ENCODE measurements at regions not wholly inside any gene's neighbourhood (a gene's known extent, or its start where the extent isn't known, plus 50 kb on each side); places are given as distances from the start of the nearest gene placed in this dataset.

- H3K27me3 Mint-ChIP-seq (ENCODE audit: low read depth), result peaks cover 4% of the 10 kb centered on the region
- peak overlapping the region in 1 of 3 experiments; percentile 29 for H3K27ac Mint-ChIP-seq
- no peaks in the 10 kb centered on the region for H3K36me3 Mint-ChIP-seq (ENCODE audit: low read depth)
- no peak overlapping the region for H3K4me3 Mint-ChIP-seq
- no peak for TF ChIP-seq CTCF (IDR thresholded peaks at IDR 0.05; ENCODE audit: unreplicated experiment in 3 of 3)
- peaks cover 20% of the 10 kb centered on the region for H3K4me1 Mint-ChIP-seq
- H3K9me3 Mint-ChIP-seq, result no peaks in the 10 kb centered on the region
These were observed 479.2 kb downstream of the HTR7 start for GRCh38 chr10:90378524-90379076.

- Mint-ChIP-seq H3K4me1 (peaks cover 12% of the 10 kb centered on the region), H3K36me3 (ENCODE audit: low read depth) (no peaks in the 10 kb centered on the region), H3K9me3 (no peaks in the 10 kb centered on the region), H3K4me3 (no peak overlapping the region), H3K27ac (no peak overlapping the region), H3K27me3 (ENCODE audit: low read depth) (peaks cover 4% of the 10 kb centered on the region)
- TF ChIP-seq CTCF (IDR thresholded peaks at IDR 0.05; ENCODE audit: unreplicated experiment in 3 of 3), result no peak
These were observed 476.4 kb downstream of the HTR7 start for GRCh38 chr10:90381468-90381867.

- Mint-ChIP-seq H3K4me1 (peaks cover 5% of the 10 kb centered on the region), H3K27ac (no peak overlapping the region), H3K4me3 (no peak overlapping the region), H3K36me3 (ENCODE audit: low read depth) (no peaks in the 10 kb centered on the region), H3K27me3 (ENCODE audit: low read depth) (no peaks in the 10 kb centered on the region), H3K9me3 (no peaks in the 10 kb centered on the region)
- TF ChIP-seq CTCF (IDR thresholded peaks at IDR 0.05; ENCODE audit: unreplicated experiment in 3 of 3), result no peak
These were observed 468.0 kb downstream of the HTR7 start for GRCh38 chr10:90389876-90390275.

DNA sequence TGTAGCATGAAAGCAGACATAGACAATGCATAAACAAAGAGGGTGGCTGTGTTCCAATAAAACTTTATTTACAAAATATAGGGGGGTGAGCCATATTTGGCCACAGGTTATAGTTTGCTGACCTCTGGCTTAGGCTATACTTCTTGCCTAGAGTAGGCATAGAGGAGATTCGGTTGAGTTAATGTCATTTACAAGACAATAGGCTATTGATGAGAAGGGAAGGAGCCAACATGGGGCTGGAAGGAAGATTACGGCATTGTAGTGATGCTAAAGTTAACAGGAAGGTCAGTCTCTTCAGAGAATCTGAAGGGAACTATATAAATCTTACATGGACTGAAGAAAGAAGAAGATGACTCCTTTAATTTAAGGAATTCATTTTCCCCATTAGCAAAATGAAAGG, 463.5 kb downstream of the HTR7 start:
- Mint-ChIP-seq H3K27ac (peak overlapping the region in 2 of 3 experiments; percentile 0 to 13), H3K4me3 (no peak overlapping the region), H3K27me3 (ENCODE audit: low read depth) (no peaks in the 10 kb centered on the region), H3K36me3 (ENCODE audit: low read depth) (no peaks in the 10 kb centered on the region), H3K4me1 (no peaks in the 10 kb centered on the region), H3K9me3 (no peaks in the 10 kb centered on the region)
- no peak for TF ChIP-seq CTCF (IDR thresholded peaks at IDR 0.05; ENCODE audit: unreplicated experiment in 3 of 3)

- H3K27ac Mint-ChIP-seq, result peak overlapping the region in 1 of 3 experiments; percentile 68
- H3K4me1 Mint-ChIP-seq, result no peaks in the 10 kb centered on the region
- TF ChIP-seq CTCF (IDR thresholded peaks at IDR 0.05; ENCODE audit: unreplicated experiment in 3 of 3), result no peak
- no peaks in the 10 kb centered on the region for H3K27me3 Mint-ChIP-seq (ENCODE audit: low read depth)
- H3K36me3 Mint-ChIP-seq (ENCODE audit: low read depth), result no peaks in the 10 kb centered on the region
- H3K4me3 Mint-ChIP-seq, result no peak overlapping the region
- no peaks in the 10 kb centered on the region for H3K9me3 Mint-ChIP-seq
These were observed 461.1 kb downstream of the HTR7 start for GRCh38 chr10:90396721-90397120.

- Mint-ChIP-seq H3K27ac (no peak overlapping the region), H3K4me3 (no peak overlapping the region), H3K4me1 (peaks cover 10% of the 10 kb centered on the region), H3K9me3 (no peaks in the 10 kb centered on the region), H3K27me3 (ENCODE audit: low read depth) (no peaks in the 10 kb centered on the region), H3K36me3 (ENCODE audit: low read depth) (no peaks in the 10 kb centered on the region)
- TF ChIP-seq CTCF (IDR thresholded peaks at IDR 0.05; ENCODE audit: unreplicated experiment in 3 of 3), result no peak
These were observed 459.3 kb downstream of the HTR7 start for GRCh38 chr10:90398566-90398965.
